ENCODE measurements at regions not wholly inside any gene's neighbourhood (a gene's known extent, or its start where the extent isn't known, plus 50 kb on each side); places are given as distances from the start of the nearest gene placed in this dataset.

GRCh38 chr1:217196616-217197015 lies 434.3 kb downstream of the GPATCH2 start:
- FAIRE-seq: no peak

DNA sequence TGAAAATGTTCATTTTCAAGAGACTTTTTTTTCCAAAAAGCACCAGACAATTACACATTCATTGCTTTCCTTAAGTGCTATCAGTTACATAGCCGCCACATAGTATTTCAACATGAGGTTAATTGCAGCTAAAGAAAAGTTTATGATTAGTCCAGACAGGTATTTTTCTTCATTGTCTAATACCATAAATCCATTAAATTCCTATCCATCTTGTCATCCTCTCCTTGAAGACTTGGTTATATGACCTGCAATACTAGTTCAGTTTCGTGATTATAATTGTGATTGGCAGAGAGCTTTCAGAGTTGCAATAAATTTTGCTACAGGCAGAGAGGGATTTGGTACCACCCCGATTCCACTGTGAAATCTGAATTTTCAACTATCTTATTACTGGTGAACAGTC lies 437.7 kb downstream of the GPATCH2 start:
- no peak for FAIRE-seq

- no peak for FAIRE-seq
These were observed 439.4 kb downstream of the GPATCH2 start for GRCh38 chr1:217191441-217191840.

- no peak for FAIRE-seq
These were observed 440.5 kb downstream of the GPATCH2 start for GRCh38 chr1:217190359-217190758.

DNA sequence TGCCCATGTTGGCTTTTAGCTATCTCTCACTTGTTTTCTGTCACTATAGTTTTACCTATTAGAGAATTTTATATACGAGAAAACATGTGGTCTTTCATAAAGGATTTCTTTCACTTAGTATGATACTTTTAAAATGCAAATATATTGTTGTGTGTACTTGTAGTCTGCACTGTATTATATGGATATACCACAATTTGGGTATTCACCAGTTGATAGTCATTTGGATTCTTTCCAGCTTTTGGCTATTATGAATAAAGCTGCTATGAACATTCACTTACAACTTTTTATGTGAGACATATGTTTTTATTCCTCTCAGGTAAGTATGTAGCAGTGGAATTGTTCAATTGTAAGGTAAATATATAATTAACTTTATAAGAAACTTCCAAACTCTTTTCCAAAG lies 441.5 kb downstream of the GPATCH2 start:
- FAIRE-seq: no peak

- no peak for FAIRE-seq
These were observed 442.3 kb downstream of the GPATCH2 start for GRCh38 chr1:217188280-217189237.

DNA sequence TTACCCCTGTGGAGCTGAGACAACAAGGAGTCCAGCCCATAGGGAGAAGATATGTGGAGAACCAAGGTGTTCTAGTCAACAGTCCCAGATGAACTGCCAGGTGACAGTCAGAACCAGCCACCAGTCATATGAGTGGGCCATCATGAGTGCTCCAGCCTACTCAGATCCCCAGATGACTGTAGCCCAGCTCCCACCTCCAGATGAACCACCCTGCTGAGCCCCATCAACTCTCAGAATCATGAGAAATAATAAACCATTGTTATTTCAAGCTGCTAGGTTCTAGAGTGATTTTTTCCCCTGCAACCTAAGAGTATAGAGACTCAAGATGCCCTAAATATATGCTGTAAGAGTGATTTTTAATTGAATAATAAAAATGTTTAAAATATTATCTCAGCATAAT lies 444.2 kb downstream of the GPATCH2 start:
- FAIRE-seq: no peak

- FAIRE-seq: no peak
These were observed 446.0 kb downstream of the GPATCH2 start for GRCh38 chr1:217184854-217185253.

GRCh38 chr1:217182992-217183391 lies 447.9 kb downstream of the GPATCH2 start:
- no peak for FAIRE-seq

GRCh38 chr1:217181756-217182155 lies 449.1 kb downstream of the GPATCH2 start:
- no peak for FAIRE-seq

DNA sequence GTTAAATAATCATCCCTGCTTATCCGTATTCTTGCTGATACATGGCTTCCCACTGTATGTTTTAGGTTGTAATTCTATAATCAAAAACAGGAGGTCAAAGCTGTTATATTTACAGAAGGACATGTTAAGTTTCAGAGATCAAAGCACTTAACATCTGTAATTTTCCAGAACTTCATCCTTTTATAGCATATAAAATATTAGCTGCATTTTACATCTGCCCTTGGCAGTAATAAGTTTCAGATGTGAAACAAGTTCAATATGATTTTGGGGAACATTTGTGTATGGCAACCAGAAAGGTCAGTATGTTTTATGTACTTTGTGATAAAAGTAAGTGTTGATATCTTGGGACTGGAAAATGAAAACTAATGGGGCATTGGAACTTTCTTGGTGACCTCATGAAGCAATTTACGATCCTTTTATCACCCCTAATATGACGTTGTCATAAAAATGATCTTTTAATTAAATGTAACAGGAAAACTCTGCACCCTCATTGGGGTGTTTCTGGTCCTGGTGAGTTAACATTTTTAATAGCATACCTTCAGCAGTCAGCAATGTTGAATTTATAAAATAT lies 449.6 kb downstream of the GPATCH2 start:
- no peak for FAIRE-seq

DNA sequence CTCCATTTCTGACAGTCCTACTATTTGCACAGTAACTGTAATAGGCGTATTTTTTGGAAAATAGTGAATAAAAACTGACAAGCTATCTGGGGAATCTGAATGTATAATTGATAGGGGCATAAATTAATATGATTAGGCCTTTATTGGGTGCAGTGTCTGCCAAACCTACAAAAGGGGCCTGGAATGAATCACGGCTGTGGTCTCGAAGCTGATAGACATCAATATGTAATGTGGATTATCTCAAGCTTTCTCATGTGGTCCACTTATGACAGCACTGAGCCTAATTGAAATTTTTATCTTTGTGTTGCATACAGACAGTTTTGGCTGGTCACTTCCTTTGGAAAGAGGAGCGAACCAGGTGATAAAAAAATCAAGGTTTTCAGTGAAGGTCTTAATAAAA lies 450.4 kb downstream of the GPATCH2 start:
- FAIRE-seq: no peak

- no peak for FAIRE-seq
These were observed 441.2 kb upstream of the ESRRG start for GRCh38 chr1:217164403-217164802.

DNA sequence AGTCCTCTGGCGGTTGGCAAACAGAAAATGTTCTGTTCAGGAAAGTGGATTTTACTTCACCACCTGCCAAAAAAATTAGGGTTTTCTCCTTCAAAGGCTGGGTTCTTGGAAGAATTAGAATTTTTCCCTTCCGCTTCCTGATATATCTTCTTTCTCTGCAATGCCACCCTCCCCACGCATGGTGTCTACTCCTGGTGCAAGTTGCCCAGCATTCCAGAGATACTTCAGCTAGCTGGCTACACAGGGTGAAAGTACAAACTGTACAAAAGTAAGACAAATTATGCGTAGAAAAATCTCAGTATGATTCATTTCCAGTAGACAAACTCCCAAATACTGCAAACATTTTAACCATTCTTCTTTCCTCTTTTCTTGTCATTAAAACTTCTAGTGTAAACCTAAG lies 430.1 kb upstream of the ESRRG start:
- no peak for FAIRE-seq

- no peak for FAIRE-seq
These were observed 427.1 kb upstream of the ESRRG start for GRCh38 chr1:217150366-217150765.

GRCh38 chr1:217149791-217150190 lies 426.6 kb upstream of the ESRRG start:
- FAIRE-seq: no peak

GRCh38 chr1:217141711-217142110 lies 418.5 kb upstream of the ESRRG start:
- no peak for FAIRE-seq

- FAIRE-seq: no peak
These were observed 417.0 kb upstream of the ESRRG start for GRCh38 chr1:217140041-217140901.

DNA sequence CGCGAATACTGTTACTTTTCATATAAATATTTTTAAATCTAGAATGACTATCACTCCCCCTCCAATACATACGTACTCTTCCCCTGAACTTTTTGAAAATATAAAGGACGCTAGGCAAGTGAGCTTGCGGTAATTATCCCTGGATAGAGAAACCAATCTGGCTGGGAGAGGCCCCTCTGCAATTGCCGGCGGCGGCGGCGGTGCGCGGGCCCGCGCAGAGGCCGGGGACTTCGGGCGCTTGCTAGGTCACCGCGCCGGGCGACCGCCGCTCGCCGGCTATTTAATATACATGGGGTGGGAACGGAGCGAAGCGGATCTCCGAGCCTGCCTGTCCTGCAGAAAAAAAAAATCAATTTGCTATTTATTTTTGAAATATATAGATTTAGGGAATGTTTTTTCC lies 416.3 kb upstream of the ESRRG start:
- no peak for FAIRE-seq

DNA sequence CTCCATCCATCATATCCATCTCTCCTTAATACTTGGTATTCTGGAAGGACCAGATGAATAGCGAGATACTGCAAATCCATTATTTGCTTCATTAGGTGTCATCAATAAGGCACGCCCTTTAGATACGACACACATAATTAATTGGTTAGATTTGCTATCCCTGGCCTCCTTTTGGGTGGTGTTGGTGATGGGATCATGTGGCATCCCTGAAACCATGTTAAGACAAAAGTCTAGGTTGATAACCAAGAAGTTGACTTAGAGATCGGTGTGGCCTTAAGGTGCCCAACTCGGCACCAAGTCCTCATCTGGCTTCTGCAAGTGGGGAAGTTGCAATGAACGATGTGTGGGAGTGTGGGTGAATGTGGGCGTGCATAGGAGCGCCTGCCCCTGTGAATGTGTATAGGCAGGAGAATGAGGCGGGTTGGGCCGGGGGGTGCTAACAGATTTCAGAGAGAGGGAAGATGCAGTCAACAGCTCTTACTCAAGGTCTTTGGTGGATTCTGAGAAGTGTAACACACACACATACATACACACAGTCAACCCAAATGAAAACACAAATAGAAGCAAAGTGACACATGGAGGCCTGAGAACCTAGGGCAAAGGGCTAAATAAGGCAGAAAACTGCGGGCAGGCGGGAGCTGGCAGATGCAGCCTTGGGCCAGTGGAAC lies 415.7 kb upstream of the ESRRG start:
- no peak for FAIRE-seq

GRCh38 chr1:217138173-217138765 lies 415.0 kb upstream of the ESRRG start:
- FAIRE-seq: no peak

DNA sequence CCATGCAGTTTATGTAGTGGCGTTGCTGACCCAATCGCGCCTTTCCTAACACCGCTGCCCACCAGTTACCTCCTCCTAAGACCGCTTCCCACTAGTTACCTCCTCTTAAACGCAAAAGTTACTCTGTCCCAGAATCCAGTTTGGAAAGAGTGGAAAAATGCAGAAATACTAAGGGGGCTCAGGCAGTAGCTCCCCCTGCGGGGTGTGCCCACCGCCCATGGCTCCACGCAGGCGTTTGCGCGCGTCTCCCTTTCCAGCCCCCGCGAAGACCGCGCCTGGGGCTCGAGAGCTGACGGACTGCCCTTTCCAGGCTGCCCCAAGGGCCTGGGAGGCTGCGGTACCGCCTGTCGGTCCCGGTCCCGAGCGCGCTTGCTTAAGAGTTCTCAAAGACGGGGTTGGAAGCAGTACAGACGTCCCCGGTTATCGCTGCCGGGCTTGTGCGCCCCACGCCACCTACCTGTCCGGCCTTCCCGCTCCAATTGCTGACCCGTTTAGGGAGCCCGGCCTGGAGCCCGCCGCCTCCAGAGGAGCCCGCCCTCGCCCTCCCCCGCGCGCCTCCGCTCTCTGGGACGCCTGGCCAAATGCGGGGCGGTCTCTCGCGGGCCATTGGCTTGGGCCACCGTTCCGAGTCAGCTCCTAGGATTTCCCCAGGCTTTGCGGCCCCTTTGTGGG lies 414.1 kb upstream of the ESRRG start:
- no peak for FAIRE-seq
